Caco-2 (cell line): ENCODE measurements at regions not wholly inside any gene's neighbourhood (a gene's known extent, or its start where the extent isn't known, plus 50 kb on each side); places are given as distances from the start of the nearest gene placed in this dataset.

Experiments
- BruUV-seq: library from RNA; stranded (reverse); fragments of 400-500 nt; replicated peaks from 2 replicates; lab custom pipeline; 2021; lab: Mats Ljungman, UMichigan
- CTCF ChIA-PET: fragments of 300-600 bp; sonication (Branson Sonifier 250); formaldehyde crosslinking; loops from one replicate; lab custom pipeline; 2022; ENCODE audit warnings: antibody characterized with exemption; lab: Charles Lee
- POLR2A ChIA-PET: fragments of 300-600 bp; sonication (Branson Sonifier 250); formaldehyde crosslinking; loops from one replicate; lab custom pipeline; 2022; ENCODE audit warnings: antibody characterized with exemption; lab: Charles Lee
- DNase-seq, 2 experiments: peaks; one replicate each; pipeline versions ENCODE4 v3.0.0 to v3.0.0-alpha.2; 2020 to 2022
- H3K27me3 ChIP-seq: replicated peaks from 2 replicates; pipeline ENCODE4 v1.6.0; 2011; ENCODE audit warnings: low read length; ENCODE audit not compliant: control insufficient read depth, insufficient read depth
- H3K36me3 ChIP-seq: 2 replicates; pipeline ENCODE4 v1.5.1; 2011; ENCODE audit warnings: low read length; ENCODE audit not compliant: control insufficient read depth, insufficient read depth
- H3K4me1 ChIP-seq: fragments of 250-450 bp; sonication (Bioruptor Pico); 2 replicates; pipeline ENCODE4 v1.5.1; 2020; ENCODE audit warnings: mild to moderate bottlenecking
- H3K4me3 ChIP-seq: 2 replicates; pipeline ENCODE4 v1.5.1; 2011; ENCODE audit warnings: low read depth, mild to moderate bottlenecking, control low read depth, low read length
- H3K9me3 ChIP-seq: fragments of 250-450 bp; sonication (Bioruptor Pico); 2 replicates; pipeline ENCODE4 v1.5.1; 2020; ENCODE audit warnings: mild to moderate bottlenecking, moderate library complexity
- H3K27ac Mint-ChIP-seq: one replicate; pipeline ENCODE4 v1.8.0; 2022; ENCODE audit warnings: mixed read lengths; ENCODE audit not compliant: unreplicated experiment
- H3K27me3 Mint-ChIP-seq: one replicate; pipeline ENCODE4 v1.8.0; 2022; ENCODE audit warnings: mixed read lengths; ENCODE audit not compliant: insufficient read depth, unreplicated experiment
- H3K36me3 Mint-ChIP-seq: one replicate; pipeline ENCODE4 v1.8.0; 2022; ENCODE audit warnings: mild to moderate bottlenecking, mixed read lengths; ENCODE audit not compliant: insufficient read depth, unreplicated experiment
- H3K4me1 Mint-ChIP-seq: one replicate; pipeline ENCODE4 v1.8.0; 2022; ENCODE audit warnings: low read depth, mixed read lengths; ENCODE audit not compliant: unreplicated experiment
- H3K4me3 Mint-ChIP-seq: one replicate; pipeline ENCODE4 v1.8.0; 2022; ENCODE audit warnings: mild to moderate bottlenecking, moderate library complexity, mixed read lengths; ENCODE audit not compliant: unreplicated experiment
- H3K9me3 Mint-ChIP-seq: one replicate; pipeline ENCODE4 v1.8.0; 2022; ENCODE audit warnings: mixed read lengths; ENCODE audit not compliant: unreplicated experiment
- CTCF ChIP-seq, 2 experiments: fragments of 200-600 bp in 1 of 2; IDR thresholded peaks; 1 replicate in 1 of 2; 2 replicates in 1 of 2; pipeline versions ENCODE4 v1.5.1 to v1.8.0; 2011 to 2022; ENCODE audit warnings: antibody characterized with exemption in 1 of 2, control low read depth in 1 of 2, inconsistent platforms in 1 of 2, low read depth in 1 of 2, low read length in 1 of 2, mild to moderate bottlenecking in 1 of 2, moderate library complexity in 1 of 2; ENCODE audit not compliant: insufficient read depth in 1 of 2, severe bottlenecking in 1 of 2, unreplicated experiment in 1 of 2
- intact Hi-C: fragments of 100-400 bp; cut with micrococcal nuclease; formaldehyde crosslinking; loops from one replicate; pipeline ENCODE4 v1.10.0; 2022; ENCODE audit not compliant: unreplicated experiment

GRCh38 chr16:65767125-65767524 lies 599.4 kb upstream of the CDH5 start:
- Histone ChIP-seq H3K4me3 (no peak overlapping the region), H3K4me1 (peaks cover 21% of the 10 kb centered on the region), H3K36me3 (no peaks in the 10 kb centered on the region), H3K9me3 (peaks cover 38% of the 10 kb centered on the region), H3K27me3 (no peaks in the 10 kb centered on the region)
- BruUV-seq = no TSS peak
- peaks cover 48% of the 10 kb centered on the region for H3K9me3 Mint-ChIP-seq
- CTCF ChIA-PET = no interaction called here
- DNase-seq = no peak
- H3K4me3 Mint-ChIP-seq = no peak overlapping the region
- no peaks in the 10 kb centered on the region for H3K27me3 Mint-ChIP-seq
- intact Hi-C loops = no loop called here
- POLR2A ChIA-PET = no interaction called here
- no peak overlapping the region for H3K27ac Mint-ChIP-seq
- TF ChIP-seq CTCF (IDR thresholded peaks at IDR 0.05; ENCODE audit: insufficient read depth in 1 of 2, low read depth in 1 of 2, low read length in 1 of 2, severe bottlenecking in 1 of 2, unreplicated experiment in 1 of 2) = no peak
- peaks cover 18% of the 10 kb centered on the region for H3K4me1 Mint-ChIP-seq
- H3K36me3 Mint-ChIP-seq = peaks cover 6% of the 10 kb centered on the region

GRCh38 chr16:65763640-65764305 lies 602.7 kb upstream of the CDH5 start:
- intact Hi-C loops = no loop called here
- BruUV-seq = no TSS peak
- no peak for TF ChIP-seq CTCF (IDR thresholded peaks at IDR 0.05; ENCODE audit: insufficient read depth in 1 of 2, low read depth in 1 of 2, low read length in 1 of 2, severe bottlenecking in 1 of 2, unreplicated experiment in 1 of 2)
- H3K27ac Mint-ChIP-seq = no peak overlapping the region
- Histone ChIP-seq H3K9me3 (peaks cover 4% of the 10 kb centered on the region), H3K36me3 (no peaks in the 10 kb centered on the region), H3K4me3 (no peak overlapping the region), H3K27me3 (no peaks in the 10 kb centered on the region), H3K4me1 (peaks cover 3% of the 10 kb centered on the region)
- H3K9me3 Mint-ChIP-seq = peaks cover 15% of the 10 kb centered on the region
- DNase-seq = no peak
- ChIA-PET POLR2A (no interaction called here), CTCF (no interaction called here)
- H3K4me1 Mint-ChIP-seq = peaks cover 8% of the 10 kb centered on the region
- no peaks in the 10 kb centered on the region for H3K27me3 Mint-ChIP-seq
- no peaks in the 10 kb centered on the region for H3K36me3 Mint-ChIP-seq
- no peak overlapping the region for H3K4me3 Mint-ChIP-seq

- Mint-ChIP-seq H3K4me3 (no peak overlapping the region), H3K36me3 (no peaks in the 10 kb centered on the region), H3K9me3 (no peaks in the 10 kb centered on the region), H3K4me1 (peaks cover 6% of the 10 kb centered on the region), H3K27me3 (peaks cover 5% of the 10 kb centered on the region), H3K27ac (no peak overlapping the region)
- H3K36me3 ChIP-seq = no peaks in the 10 kb centered on the region
- BruUV-seq = no TSS peak
- no peaks in the 10 kb centered on the region for H3K27me3 ChIP-seq
- no peaks in the 10 kb centered on the region for H3K4me1 ChIP-seq
- CTCF ChIA-PET = no interaction called here
- H3K4me3 ChIP-seq = no peak overlapping the region
- POLR2A ChIA-PET = no interaction called here
- no peak for DNase-seq
- no peak for TF ChIP-seq CTCF (IDR thresholded peaks at IDR 0.05; ENCODE audit: insufficient read depth in 1 of 2, low read depth in 1 of 2, low read length in 1 of 2, severe bottlenecking in 1 of 2, unreplicated experiment in 1 of 2)
- intact Hi-C loops = no loop called here
- no peaks in the 10 kb centered on the region for H3K9me3 ChIP-seq
Measured at GRCh38 chr16:65760874-65761273, 605.6 kb upstream of the CDH5 start.
